ENCODE measurements at regions not wholly inside any gene's neighbourhood (a gene's known extent, or its start where the extent isn't known, plus 50 kb on each side); places are given as distances from the start of the nearest gene placed in this dataset.

DNA sequence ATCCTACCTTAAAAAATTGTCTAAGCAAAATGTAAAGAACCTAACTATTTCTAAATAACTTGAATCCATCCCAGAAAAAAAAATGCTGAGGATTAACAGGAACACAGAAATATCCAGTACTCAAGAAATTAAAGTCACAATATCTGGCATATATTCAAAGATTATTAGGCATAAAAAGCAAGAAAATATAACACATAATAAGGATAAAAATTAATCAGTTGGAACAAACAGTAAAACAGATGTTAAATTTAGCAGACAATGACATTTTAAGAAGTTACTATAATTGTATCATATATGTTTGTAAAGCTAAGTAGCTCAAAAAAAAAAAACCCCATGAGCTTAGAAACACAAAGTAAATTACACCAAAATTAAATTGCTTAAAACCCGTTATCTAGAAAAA is 427.4 kb upstream of the GYPC start:
- H2AFZ ChIP-seq (ENCODE audit: low read depth, low read length) = no peak overlapping the region
- no peaks in the 10 kb centered on the region for H3K36me3 ChIP-seq (replicated peaks; ENCODE audit: low read depth, low read length)
- H3K4me2 ChIP-seq (ENCODE audit: low read length) = no peak overlapping the region
- H3K9me3 ChIP-seq (ENCODE audit: insufficient read depth, low read length) = no peaks in the 10 kb centered on the region
- no peaks in the 10 kb centered on the region for H3K79me2 ChIP-seq (ENCODE audit: low read length)
- no peaks in the 10 kb centered on the region for H4K20me1 ChIP-seq (ENCODE audit: insufficient read depth, low read length)
- no peak overlapping the region for H3K4me3 ChIP-seq (ENCODE audit: low read length)
- H3K9ac ChIP-seq (ENCODE audit: low read length) = no peak overlapping the region
- H3K27me3 ChIP-seq (ENCODE audit: low read depth, low read length) = no peaks in the 10 kb centered on the region
- no peak overlapping the region for H3K27ac ChIP-seq (ENCODE audit: low read length)
- peaks cover 11% of the 10 kb centered on the region for H3K4me1 ChIP-seq (ENCODE audit: low read length)
- no peak for TF ChIP-seq EZH2phosphoT487 (IDR thresholded peaks at IDR 0.05; ENCODE audit: low read depth)
- TF ChIP-seq, protein P1, sequence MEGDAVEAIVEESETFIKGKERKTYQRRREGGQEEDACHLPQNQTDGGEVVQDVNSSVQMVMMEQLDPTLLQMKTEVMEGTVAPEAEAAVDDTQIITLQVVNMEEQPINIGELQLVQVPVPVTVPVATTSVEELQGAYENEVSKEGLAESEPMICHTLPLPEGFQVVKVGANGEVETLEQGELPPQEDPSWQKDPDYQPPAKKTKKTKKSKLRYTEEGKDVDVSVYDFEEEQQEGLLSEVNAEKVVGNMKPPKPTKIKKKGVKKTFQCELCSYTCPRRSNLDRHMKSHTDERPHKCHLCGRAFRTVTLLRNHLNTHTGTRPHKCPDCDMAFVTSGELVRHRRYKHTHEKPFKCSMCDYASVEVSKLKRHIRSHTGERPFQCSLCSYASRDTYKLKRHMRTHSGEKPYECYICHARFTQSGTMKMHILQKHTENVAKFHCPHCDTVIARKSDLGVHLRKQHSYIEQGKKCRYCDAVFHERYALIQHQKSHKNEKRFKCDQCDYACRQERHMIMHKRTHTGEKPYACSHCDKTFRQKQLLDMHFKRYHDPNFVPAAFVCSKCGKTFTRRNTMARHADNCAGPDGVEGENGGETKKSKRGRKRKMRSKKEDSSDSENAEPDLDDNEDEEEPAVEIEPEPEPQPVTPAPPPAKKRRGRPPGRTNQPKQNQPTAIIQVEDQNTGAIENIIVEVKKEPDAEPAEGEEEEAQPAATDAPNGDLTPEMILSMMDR (IDR thresholded peaks at IDR 0.05; ENCODE audit: low read depth, low read length) = no peak

DNA sequence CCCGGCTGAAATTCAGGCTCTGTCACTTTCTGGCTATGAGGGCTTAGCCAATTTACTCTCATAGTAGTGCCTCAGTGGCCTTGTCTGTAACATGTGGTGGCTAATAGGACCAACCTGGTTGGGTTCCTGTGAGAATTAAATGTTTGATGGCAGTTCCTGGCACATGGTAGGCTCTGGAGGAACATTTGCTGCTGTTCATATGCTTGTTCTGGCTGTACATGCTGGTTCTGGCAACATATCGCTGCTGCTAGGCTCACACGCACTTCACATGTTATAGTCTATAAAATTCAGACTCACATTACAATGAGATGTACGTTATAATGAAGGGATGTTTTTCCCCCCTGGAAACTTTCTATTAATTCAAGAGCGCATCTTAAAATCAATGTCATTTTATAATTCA is 417.7 kb upstream of the GYPC start:
- Histone ChIP-seq H4K20me1 (ENCODE audit: insufficient read depth, low read length) (no peaks in the 10 kb centered on the region), H3K9me3 (ENCODE audit: insufficient read depth, low read length) (no peaks in the 10 kb centered on the region), H3K4me2 (ENCODE audit: low read length) (no peak overlapping the region), H3K4me3 (ENCODE audit: low read length) (no peak overlapping the region), H3K36me3 (replicated peaks; ENCODE audit: low read depth, low read length) (no peaks in the 10 kb centered on the region), H3K9ac (ENCODE audit: low read length) (no peak overlapping the region), H3K27me3 (ENCODE audit: low read depth, low read length) (peaks cover 4% of the 10 kb centered on the region; the same call in 1 of the 2 replicates), H3K4me1 (ENCODE audit: low read length) (no peaks in the 10 kb centered on the region), H3K27ac (ENCODE audit: low read length) (no peak overlapping the region), H2AFZ (ENCODE audit: low read depth, low read length) (no peak overlapping the region), H3K79me2 (ENCODE audit: low read length) (no peaks in the 10 kb centered on the region)
- no peak for TF ChIP-seq EZH2phosphoT487 (IDR thresholded peaks at IDR 0.05; ENCODE audit: low read depth)
- TF ChIP-seq, protein P1 (IDR thresholded peaks at IDR 0.05; ENCODE audit: low read depth, low read length) = no peak

DNA sequence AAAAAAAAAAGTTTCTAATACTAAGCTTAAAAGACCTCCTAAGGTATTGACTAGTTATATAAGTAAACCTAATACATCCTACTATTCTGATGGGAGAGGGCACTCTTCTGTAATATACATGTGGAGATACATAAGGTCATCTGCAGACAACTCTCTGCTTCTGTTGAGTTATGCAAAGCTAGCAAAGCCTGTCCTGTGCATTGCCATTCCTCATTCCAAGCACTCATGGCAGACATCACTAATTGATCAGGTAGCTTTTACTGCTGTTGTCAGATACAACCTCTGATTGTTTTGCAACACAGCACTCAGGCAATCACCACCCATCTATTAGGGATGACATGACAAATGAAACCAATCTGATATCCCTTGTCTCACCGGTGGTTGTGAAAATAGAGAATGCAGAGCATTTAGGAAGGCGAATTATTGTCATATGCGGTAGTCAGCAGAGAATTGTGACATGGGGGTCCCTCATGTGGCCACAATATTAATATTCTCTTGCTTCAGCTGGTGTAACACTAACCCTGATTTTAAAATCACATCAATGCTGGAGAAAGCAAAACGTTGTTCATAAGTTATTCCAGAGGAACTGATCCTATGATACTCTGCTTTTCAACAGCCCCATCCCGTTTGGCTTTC is 416.5 kb upstream of the GYPC start:
- Histone ChIP-seq H2AFZ (ENCODE audit: low read depth, low read length) (no peak overlapping the region), H3K36me3 (replicated peaks; ENCODE audit: low read depth, low read length) (no peaks in the 10 kb centered on the region), H3K27ac (ENCODE audit: low read length) (no peak overlapping the region), H3K9me3 (ENCODE audit: insufficient read depth, low read length) (no peaks in the 10 kb centered on the region), H3K79me2 (ENCODE audit: low read length) (no peaks in the 10 kb centered on the region), H3K9ac (ENCODE audit: low read length) (no peak overlapping the region), H3K4me3 (ENCODE audit: low read length) (no peak overlapping the region), H3K27me3 (ENCODE audit: low read depth, low read length) (peaks cover 12% of the 10 kb centered on the region), H3K4me2 (ENCODE audit: low read length) (no peak overlapping the region), H3K4me1 (ENCODE audit: low read length) (no peaks in the 10 kb centered on the region), H4K20me1 (ENCODE audit: insufficient read depth, low read length) (no peaks in the 10 kb centered on the region)
- no peak for TF ChIP-seq EZH2phosphoT487 (IDR thresholded peaks at IDR 0.05; ENCODE audit: low read depth)
- TF ChIP-seq, protein P1 (IDR thresholded peaks at IDR 0.05; ENCODE audit: low read depth, low read length) = peak; percentile 18; the same call in 1 of the 2 replicates

DNA sequence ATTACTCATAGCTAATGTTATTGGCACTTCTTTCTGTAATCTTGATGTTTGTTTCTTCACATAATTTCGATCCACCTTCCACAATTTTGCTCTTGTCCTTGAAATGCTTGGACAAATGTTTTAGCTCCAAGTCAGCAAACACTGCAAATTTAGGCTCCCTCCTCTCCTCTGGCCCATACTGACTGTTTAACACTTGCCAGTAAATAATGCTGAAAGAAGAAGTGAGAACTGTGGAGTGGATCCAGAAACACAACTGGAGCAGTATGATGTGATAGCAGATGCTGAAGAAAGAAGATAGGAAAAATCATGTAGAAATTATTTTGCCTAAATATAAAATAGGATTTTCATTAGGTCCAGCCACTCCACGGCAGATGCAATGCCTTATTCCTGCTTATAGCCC is 415.0 kb upstream of the GYPC start:
- H4K20me1 ChIP-seq (ENCODE audit: insufficient read depth, low read length) = no peaks in the 10 kb centered on the region
- peaks cover 12% of the 10 kb centered on the region for H3K27me3 ChIP-seq (ENCODE audit: low read depth, low read length)
- H3K79me2 ChIP-seq (ENCODE audit: low read length) = no peaks in the 10 kb centered on the region
- no peaks in the 10 kb centered on the region for H3K9me3 ChIP-seq (ENCODE audit: insufficient read depth, low read length)
- H3K4me2 ChIP-seq (ENCODE audit: low read length) = no peak overlapping the region
- H3K4me1 ChIP-seq (ENCODE audit: low read length) = peaks cover 5% of the 10 kb centered on the region; the same call in 1 of the 2 replicates
- H3K36me3 ChIP-seq (replicated peaks; ENCODE audit: low read depth, low read length) = no peaks in the 10 kb centered on the region
- H3K4me3 ChIP-seq (ENCODE audit: low read length) = no peak overlapping the region
- H2AFZ ChIP-seq (ENCODE audit: low read depth, low read length) = no peak overlapping the region
- no peak overlapping the region for H3K9ac ChIP-seq (ENCODE audit: low read length)
- H3K27ac ChIP-seq (ENCODE audit: low read length) = no peak overlapping the region
- no peak for TF ChIP-seq EZH2phosphoT487 (IDR thresholded peaks at IDR 0.05; ENCODE audit: low read depth)
- TF ChIP-seq, protein P1 (IDR thresholded peaks at IDR 0.05; ENCODE audit: low read depth, low read length) = no peak
